ENCODE measurements at regions not wholly inside any gene's neighbourhood (a gene's known extent, or its start where the extent isn't known, plus 50 kb on each side); places are given as distances from the start of the nearest gene placed in this dataset.
A peak's percentile ranks its signal among the peaks of the same experiment; 100 is the strongest.

DNA sequence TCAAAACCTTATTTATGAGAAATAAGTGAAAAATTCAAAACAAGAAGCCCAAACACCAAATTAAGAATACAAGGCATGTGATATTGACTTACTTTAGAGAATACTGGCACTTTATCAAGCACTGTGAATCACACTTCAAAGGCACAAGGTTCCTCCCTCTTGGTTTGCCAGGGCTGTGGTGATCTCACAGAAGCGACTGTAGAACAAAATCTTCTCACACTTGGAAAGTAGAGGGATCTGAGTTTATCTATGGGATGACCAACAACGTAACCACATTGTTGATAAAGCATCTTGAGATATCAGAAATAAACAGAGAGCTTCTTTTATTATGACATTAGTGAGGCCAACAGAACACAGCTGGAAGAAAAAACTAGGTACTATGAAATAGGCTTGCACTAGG, 295.9 kb downstream of the NFIB start:
- 16 to 33% methylated on average over 2 of the region's 2 CpGs for WGBS, 2 experiments (ENCODE audit: low coverage in 1 of 2, low lambda C conversion rate in 2 of 2, missing lambda C conversion rate in 2 of 2)
- in situ Hi-C loops (cut with MboI): no loop called here
- TF ChIP-seq EZH2phosphoT487 (IDR thresholded peaks at IDR 0.05; ENCODE audit: insufficient read depth, low read depth) (no peak), EZH2 (IDR thresholded peaks at IDR 0.05; ENCODE audit: insufficient read depth, poor library complexity, severe bottlenecking) (no peak)

GRCh38 chr9:14014744-14015143, 299.2 kb downstream of the NFIB start:
- Histone ChIP-seq H2AFZ (no peak overlapping the region), H3K27ac (no peak overlapping the region)
- DNase-seq: no peak

More for the DNA sequence above, 295.9 kb downstream of the NFIB start:
- peak; percentile 78 for DNase-seq
- Histone ChIP-seq H3K4me1 (ENCODE audit: insufficient read depth) (peaks cover 9% of the 10 kb centered on the region; the same call in 1 of the 2 replicates), H2AFZ (no peak overlapping the region), H3K27ac (no peak overlapping the region), H3K9me2 (ENCODE audit: insufficient read depth) (no peaks in the 10 kb centered on the region), H3K9me3 (ENCODE audit: low read depth) (no peaks in the 10 kb centered on the region), H3K27me3 (replicated peaks; ENCODE audit: insufficient read depth) (peaks cover 36% of the 10 kb centered on the region), H3K36me3 (ENCODE audit: low read depth) (no peaks in the 10 kb centered on the region), H4K20me1 (ENCODE audit: insufficient read depth) (no peaks in the 10 kb centered on the region), H3K9ac (no peak overlapping the region), H3K4me3 (no peak overlapping the region), H3F3A (ENCODE audit: insufficient read depth) (peaks cover 7% of the 10 kb centered on the region; the same call in 1 of the 2 replicates), H3K4me2 (ENCODE audit: unreplicated experiment) (no peak overlapping the region), H3K79me2 (ENCODE audit: insufficient read depth) (no peaks in the 10 kb centered on the region)

GRCh38 chr9:14014218-14014617, 299.7 kb downstream of the NFIB start:
- no peaks in the 10 kb centered on the region for H3K4me1 ChIP-seq (ENCODE audit: insufficient read depth)
- H3K4me2 ChIP-seq (ENCODE audit: unreplicated experiment): no peak overlapping the region

More at GRCh38 chr9:14014744-14015143, 299.2 kb downstream of the NFIB start:
- Histone ChIP-seq H3K4me1 (ENCODE audit: insufficient read depth) (no peaks in the 10 kb centered on the region), H3F3A (ENCODE audit: insufficient read depth) (no peaks in the 10 kb centered on the region), H4K20me1 (ENCODE audit: insufficient read depth) (no peaks in the 10 kb centered on the region), H3K27me3 (replicated peaks; ENCODE audit: insufficient read depth) (peaks cover 36% of the 10 kb centered on the region), H3K4me3 (no peak overlapping the region), H3K4me2 (ENCODE audit: unreplicated experiment) (no peak overlapping the region), H3K79me2 (ENCODE audit: insufficient read depth) (no peaks in the 10 kb centered on the region), H3K9me2 (ENCODE audit: insufficient read depth) (no peaks in the 10 kb centered on the region), H3K9ac (no peak overlapping the region), H3K36me3 (ENCODE audit: low read depth) (no peaks in the 10 kb centered on the region), H3K9me3 (ENCODE audit: low read depth) (no peaks in the 10 kb centered on the region)
- in situ Hi-C loops (cut with MboI): no loop called here
- TF ChIP-seq EZH2phosphoT487 (IDR thresholded peaks at IDR 0.05; ENCODE audit: insufficient read depth, low read depth): no peak
- TF ChIP-seq EZH2 (IDR thresholded peaks at IDR 0.05; ENCODE audit: insufficient read depth, poor library complexity, severe bottlenecking): no peak

GRCh38 chr9:14011799-14012560, 302.0 kb downstream of the NFIB start:
- H3K9me3 ChIP-seq (ENCODE audit: low read depth): no peaks in the 10 kb centered on the region
- 59 to 67% methylated on average over 3 of the region's 3 CpGs for WGBS, 2 experiments (ENCODE audit: low coverage in 1 of 2, low lambda C conversion rate in 2 of 2, missing lambda C conversion rate in 2 of 2)
- H3F3A ChIP-seq (ENCODE audit: insufficient read depth): no peaks in the 10 kb centered on the region
- peaks cover 30% of the 10 kb centered on the region for H3K27me3 ChIP-seq (replicated peaks; ENCODE audit: insufficient read depth)
- no peak overlapping the region for H3K9ac ChIP-seq
- no peaks in the 10 kb centered on the region for H3K79me2 ChIP-seq (ENCODE audit: insufficient read depth)
- in situ Hi-C loops (cut with MboI): no loop called here
- no peak for DNase-seq
- TF ChIP-seq EZH2 (IDR thresholded peaks at IDR 0.05; ENCODE audit: insufficient read depth, poor library complexity, severe bottlenecking) (no peak), EZH2phosphoT487 (IDR thresholded peaks at IDR 0.05; ENCODE audit: insufficient read depth, low read depth) (no peak)
- no peak overlapping the region for H3K27ac ChIP-seq
- no peaks in the 10 kb centered on the region for H3K4me1 ChIP-seq (ENCODE audit: insufficient read depth)
- no peak overlapping the region for H3K4me3 ChIP-seq
- H2AFZ ChIP-seq: no peak overlapping the region
- H3K9me2 ChIP-seq (ENCODE audit: insufficient read depth): no peaks in the 10 kb centered on the region
- no peaks in the 10 kb centered on the region for H3K36me3 ChIP-seq (ENCODE audit: low read depth)
- H4K20me1 ChIP-seq (ENCODE audit: insufficient read depth): no peaks in the 10 kb centered on the region
- no peak overlapping the region for H3K4me2 ChIP-seq (ENCODE audit: unreplicated experiment)

More at GRCh38 chr9:14014218-14014617, 299.7 kb downstream of the NFIB start:
- no peaks in the 10 kb centered on the region for H3K36me3 ChIP-seq (ENCODE audit: low read depth)
- no peaks in the 10 kb centered on the region for H3F3A ChIP-seq (ENCODE audit: insufficient read depth)
- H3K9ac ChIP-seq: no peak overlapping the region
- DNase-seq: no peak
- in situ Hi-C loops (cut with MboI): no loop called here
- H4K20me1 ChIP-seq (ENCODE audit: insufficient read depth): no peaks in the 10 kb centered on the region
- no peak overlapping the region for H3K4me3 ChIP-seq
- TF ChIP-seq EZH2phosphoT487 (IDR thresholded peaks at IDR 0.05; ENCODE audit: insufficient read depth, low read depth): no peak
- TF ChIP-seq EZH2 (IDR thresholded peaks at IDR 0.05; ENCODE audit: insufficient read depth, poor library complexity, severe bottlenecking): no peak
- H3K79me2 ChIP-seq (ENCODE audit: insufficient read depth): no peaks in the 10 kb centered on the region
- H3K27ac ChIP-seq: no peak overlapping the region
- no peaks in the 10 kb centered on the region for H3K9me2 ChIP-seq (ENCODE audit: insufficient read depth)
- no peaks in the 10 kb centered on the region for H3K9me3 ChIP-seq (ENCODE audit: low read depth)
- peaks cover 34% of the 10 kb centered on the region for H3K27me3 ChIP-seq (replicated peaks; ENCODE audit: insufficient read depth)
- H2AFZ ChIP-seq: no peak overlapping the region

All from GM23248 (cell line).